Gastroesophageal sphincter (tissue), 3 donors: ENCODE measurements at regions not wholly inside any gene's neighbourhood (a gene's known extent, or its start where the extent isn't known, plus 50 kb on each side); places are given as distances from the start of the nearest gene placed in this dataset.

Experiments
- CTCF ChIP-seq, 4 experiments: fragments of 200-600 bp in 2 of 4; fragments of 450-650 bp in 2 of 4; sonication (generic) in 1 of 4; IDR thresholded peaks; one replicate each; pipeline ENCODE4 v1.5.1; 2017 to 2019; ENCODE audit warnings: antibody characterized with exemption in 4 of 4, mild to moderate bottlenecking in 2 of 4, moderate library complexity in 2 of 4
- EP300 ChIP-seq: sonication (generic); formaldehyde crosslinking; IDR thresholded peaks from one replicate; pipeline ENCODE4 v1.6.1; 2017; ENCODE audit warnings: antibody characterized with exemption, mild to moderate bottlenecking
- POLR2A ChIP-seq, 2 donors: fragments of 450-650 bp; IDR thresholded peaks; one replicate each; pipeline ENCODE4 v1.6.1; 2017; ENCODE audit warnings: antibody characterized with exemption in 2 of 2, mild to moderate bottlenecking in 2 of 2, moderate library complexity in 1 of 2
- POLR2AphosphoS5 ChIP-seq: sonication (generic); formaldehyde crosslinking; IDR thresholded peaks from one replicate; pipeline ENCODE4 v1.6.1; 2017; ENCODE audit warnings: antibody characterized with exemption

- TF ChIP-seq POLR2A (IDR thresholded peaks at IDR 0.05) (no peak), EP300 (no peak), CTCF (IDR thresholded peaks at IDR 0.05) (no peak), POLR2AphosphoS5 (no peak)
Measured at GRCh38 chr4:163773940-163774339, 279.4 kb downstream of the TMA16 start.
